ENCODE measurements at regions not wholly inside any gene's neighbourhood (a gene's known extent, or its start where the extent isn't known, plus 50 kb on each side); places are given as distances from the start of the nearest gene placed in this dataset.

- Histone ChIP-seq H4K8ac (ENCODE audit: low read depth in 2 of 2, low read length in 2 of 2) (no peak overlapping the region), H2BK120ac (ENCODE audit: low read depth, low read length) (no peak overlapping the region), H3K36me3 (ENCODE audit: control insufficient read depth, insufficient read depth, low read length) (no peaks in the 10 kb centered on the region), H3K27me3 (ENCODE audit: control insufficient read depth, insufficient read depth, low read length) (no peaks in the 10 kb centered on the region), H3K9me3 (ENCODE audit: control insufficient read depth, insufficient read depth, low read length) (peaks cover 9% of the 10 kb centered on the region), H2BK15ac (ENCODE audit: low read depth, low read length) (no peak overlapping the region), H3K23ac (ENCODE audit: low read depth, low read length) (no peak overlapping the region), H3K56ac (ENCODE audit: extremely low read depth, insufficient read depth, low read length) (no peak overlapping the region), H3K18ac (ENCODE audit: low read depth, low read length) (no peak overlapping the region), H3K9ac (ENCODE audit: low read depth, low read length) (no peak overlapping the region), H4K91ac (ENCODE audit: insufficient read depth, low read depth, low read length) (no peak overlapping the region), H4K5ac (ENCODE audit: low read depth, low read length) (no peak overlapping the region), H4K20me1 (ENCODE audit: insufficient read depth, low read length) (no peaks in the 10 kb centered on the region), H2BK5ac (ENCODE audit: low read depth, low read length, poor library complexity, severe bottlenecking) (no peak overlapping the region), H2AK5ac (ENCODE audit: low read depth, low read length) (no peak overlapping the region), H3K4me1 (ENCODE audit: control insufficient read depth, insufficient read depth, low read length) (no peaks in the 10 kb centered on the region), H2AK9ac (replicated peaks; ENCODE audit: low read depth, low read length, poor library complexity) (no peak overlapping the region), H3K79me1 (ENCODE audit: low read depth in 1 of 2, low read length in 2 of 2) (no peaks in the 10 kb centered on the region), H3K9me1 (ENCODE audit: insufficient read depth, low read length) (no peaks in the 10 kb centered on the region), H2AFZ (replicated peaks; ENCODE audit: low read length, poor library complexity) (no peak overlapping the region), H3K4me3 (ENCODE audit: insufficient read depth, low read depth, low read length) (no peak overlapping the region), H3K14ac (replicated peaks; ENCODE audit: low read depth, low read length) (no peak overlapping the region), H2BK20ac (ENCODE audit: low read depth, low read length) (no peak overlapping the region), H3K4me2 (ENCODE audit: low read depth, low read length) (no peak overlapping the region), H3K27ac (ENCODE audit: insufficient read depth, low read length) (no peak overlapping the region), H3K4ac (ENCODE audit: low read depth, low read length) (no peak overlapping the region)
- ATAC-seq (ENCODE audit: low read depth), result no peak
- no peak for TF ChIP-seq USF2 (IDR thresholded peaks at IDR 0.05; ENCODE audit: low read depth, low read length)
- TF ChIP-seq BHLHE40 (IDR thresholded peaks at IDR 0.05; ENCODE audit: low read depth, low read length), result no peak
- TF ChIP-seq RCOR1 (IDR thresholded peaks at IDR 0.05; ENCODE audit: insufficient replicate concordance, low read length), result no peak
- TF ChIP-seq RFX5 (IDR thresholded peaks at IDR 0.05; ENCODE audit: low read depth, low read length), result no peak
- TF ChIP-seq MAZ (IDR thresholded peaks at IDR 0.05; ENCODE audit: borderline replicate concordance, low read depth, low read length), result no peak
- TF ChIP-seq CEBPB (IDR thresholded peaks at IDR 0.05; ENCODE audit: low read depth, low read length), result no peak
- no peak for TF ChIP-seq NFE2L2 (IDR thresholded peaks at IDR 0.05; ENCODE audit: low read depth, low read length)
- TF ChIP-seq FOS (IDR thresholded peaks at IDR 0.05; ENCODE audit: low read depth, low read length), result no peak
- no peak for TF ChIP-seq POLR2A (IDR thresholded peaks at IDR 0.05; ENCODE audit: low read depth, low read length)
- no peak for TF ChIP-seq ELK1 (IDR thresholded peaks at IDR 0.05; ENCODE audit: borderline replicate concordance, low read depth, low read length)
- TF ChIP-seq MAFK (IDR thresholded peaks at IDR 0.05; ENCODE audit: low read depth, low read length), result no peak
- TF ChIP-seq SMC3 (IDR thresholded peaks at IDR 0.05; ENCODE audit: low read depth, low read length), result no peak
- TF ChIP-seq RAD21 (IDR thresholded peaks at IDR 0.05; ENCODE audit: low read length), result no peak
- no peak for TF ChIP-seq CTCF (conservative IDR thresholded peaks at IDR 0.05; ENCODE audit: low read depth, low read length)
- TF ChIP-seq CHD1 (IDR thresholded peaks at IDR 0.05; ENCODE audit: low read depth, low read length), result no peak
- dilution Hi-C loops (cut with HindIII; ENCODE audit: low sequenced_read_pairs, unreplicated experiment) (no loop called here), intact Hi-C loops (cut with micrococcal nuclease) (no loop called here), in situ Hi-C loops (cut with MboI; ENCODE audit: low sequenced_read_pairs) (no loop called here)
- POLR2A ChIA-PET (ENCODE audit: unreplicated experiment), result no interaction called here
- CTCF ChIA-PET, result no interaction called here
- BruUV-seq (replicated peaks), result no TSS peak
- no peak for DNase-seq
Observed at GRCh38 chr2:16477648-16478047, 188.0 kb downstream of the CYRIA start.

Data from IMR-90 (cell line).